GM20000 (cell line): ENCODE measurements at regions not wholly inside any gene's neighbourhood (a gene's known extent, or its start where the extent isn't known, plus 50 kb on each side); places are given as distances from the start of the nearest gene placed in this dataset.

Source experiments
- DNase-seq: peaks from one replicate; pipeline ENCODE4 v3.0.0; 2012; ENCODE audit warnings: low spot score
- TF ChIP-seq, protein P1 (sequence below): IDR thresholded peaks from 2 replicates; pipeline ENCODE4 v1.5.1; 2012; ENCODE audit warnings: mild to moderate bottlenecking, control low read depth; ENCODE audit errors: extremely low read depth, missing control alignments

DNA sequence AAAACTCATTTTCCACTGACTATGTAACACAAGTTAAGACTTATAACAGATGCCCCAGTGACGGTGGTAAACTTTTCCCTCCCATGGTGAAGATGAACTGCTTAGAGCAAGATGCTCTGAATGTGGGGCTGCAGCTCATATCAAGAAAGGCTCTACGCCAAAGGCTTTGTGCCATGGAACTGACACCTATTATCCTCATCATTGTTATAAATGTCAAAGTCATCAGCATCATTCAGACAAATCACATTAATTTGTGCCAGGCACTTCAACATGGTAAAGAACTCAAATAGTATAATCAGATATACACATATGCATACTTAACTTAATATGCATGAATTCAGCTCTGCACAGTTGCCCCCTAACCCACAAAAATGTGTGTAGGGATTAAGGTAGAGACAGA, 305.9 kb upstream of the ATP10B start:
- DNase-seq: no peak
- TF ChIP-seq, protein P1, sequence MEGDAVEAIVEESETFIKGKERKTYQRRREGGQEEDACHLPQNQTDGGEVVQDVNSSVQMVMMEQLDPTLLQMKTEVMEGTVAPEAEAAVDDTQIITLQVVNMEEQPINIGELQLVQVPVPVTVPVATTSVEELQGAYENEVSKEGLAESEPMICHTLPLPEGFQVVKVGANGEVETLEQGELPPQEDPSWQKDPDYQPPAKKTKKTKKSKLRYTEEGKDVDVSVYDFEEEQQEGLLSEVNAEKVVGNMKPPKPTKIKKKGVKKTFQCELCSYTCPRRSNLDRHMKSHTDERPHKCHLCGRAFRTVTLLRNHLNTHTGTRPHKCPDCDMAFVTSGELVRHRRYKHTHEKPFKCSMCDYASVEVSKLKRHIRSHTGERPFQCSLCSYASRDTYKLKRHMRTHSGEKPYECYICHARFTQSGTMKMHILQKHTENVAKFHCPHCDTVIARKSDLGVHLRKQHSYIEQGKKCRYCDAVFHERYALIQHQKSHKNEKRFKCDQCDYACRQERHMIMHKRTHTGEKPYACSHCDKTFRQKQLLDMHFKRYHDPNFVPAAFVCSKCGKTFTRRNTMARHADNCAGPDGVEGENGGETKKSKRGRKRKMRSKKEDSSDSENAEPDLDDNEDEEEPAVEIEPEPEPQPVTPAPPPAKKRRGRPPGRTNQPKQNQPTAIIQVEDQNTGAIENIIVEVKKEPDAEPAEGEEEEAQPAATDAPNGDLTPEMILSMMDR: no peak

DNA sequence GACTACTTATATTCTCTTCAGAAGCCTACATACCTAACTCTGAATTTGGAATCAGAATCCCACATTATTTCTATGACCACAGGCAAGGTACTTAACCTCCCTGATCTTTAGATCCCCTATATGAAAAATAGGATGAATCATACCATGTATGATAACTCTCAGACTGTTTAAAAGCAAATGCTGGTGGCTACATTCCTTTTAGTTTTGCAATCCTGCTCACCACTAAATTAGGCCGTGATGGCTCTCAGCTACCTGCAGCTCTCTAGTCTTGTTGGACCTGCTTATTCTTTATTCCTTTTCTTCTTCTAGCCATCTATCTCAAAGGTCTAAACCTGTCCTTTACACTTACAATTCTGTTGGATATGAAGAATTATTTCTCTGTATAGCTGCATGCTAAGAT, 303.4 kb upstream of the ATP10B start:
- no peak for DNase-seq
- TF ChIP-seq, protein P1: no peak

DNA sequence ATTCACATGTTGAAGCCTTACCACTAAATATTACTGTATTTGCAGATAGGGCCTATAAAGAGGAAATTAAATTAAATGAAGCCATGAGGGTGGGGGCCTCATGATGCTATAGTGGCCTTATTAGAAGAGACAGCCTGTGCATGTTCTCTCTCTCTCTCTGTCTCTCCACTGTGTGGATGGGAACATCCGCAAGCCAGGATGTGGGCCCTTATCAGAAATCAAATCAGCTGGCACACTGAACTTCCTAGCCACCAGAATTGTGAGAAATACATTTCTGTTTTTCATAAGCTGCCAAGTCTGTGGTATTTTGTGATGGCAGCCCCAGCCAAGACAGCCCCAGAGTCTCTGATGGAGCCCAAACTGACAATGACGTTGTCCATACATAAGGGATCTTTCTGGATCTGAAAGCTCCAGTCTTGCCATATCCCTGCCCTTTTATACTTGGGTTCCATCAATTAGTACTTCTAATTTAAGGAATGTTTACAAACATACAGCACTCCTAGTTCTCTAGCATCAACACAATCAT, 300.5 kb upstream of the ATP10B start:
- TF ChIP-seq, protein P1: no peak

DNA sequence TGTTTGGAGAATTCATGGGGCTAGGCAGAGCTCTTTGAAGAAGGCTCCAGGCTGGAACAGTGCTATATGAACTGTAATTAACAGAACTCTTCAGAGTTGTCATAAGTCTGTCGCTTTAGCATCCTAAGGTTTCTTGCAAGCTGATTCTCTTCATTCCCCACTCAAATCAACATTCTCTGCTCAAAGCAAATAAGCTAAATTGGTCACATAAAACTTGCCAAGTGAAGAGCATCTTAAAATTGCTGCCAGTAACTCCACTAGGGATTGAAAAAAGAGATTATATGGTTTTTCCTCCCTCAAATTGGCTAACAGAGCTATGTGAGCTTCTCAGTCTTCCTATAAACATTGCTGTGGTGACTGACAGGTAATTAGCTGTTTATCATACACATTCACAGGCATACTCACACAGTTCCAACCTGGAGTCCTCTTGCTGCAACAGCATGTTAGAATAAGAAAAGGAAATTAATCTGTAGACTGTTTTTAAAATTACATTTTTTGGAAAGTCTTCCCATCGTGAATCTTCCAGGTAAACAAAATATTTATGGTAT, 298.5 kb upstream of the ATP10B start:
- DNase-seq: no peak
- TF ChIP-seq, protein P1: no peak

More for the DNA sequence above, 300.5 kb upstream of the ATP10B start:
- DNase-seq: no peak

DNA sequence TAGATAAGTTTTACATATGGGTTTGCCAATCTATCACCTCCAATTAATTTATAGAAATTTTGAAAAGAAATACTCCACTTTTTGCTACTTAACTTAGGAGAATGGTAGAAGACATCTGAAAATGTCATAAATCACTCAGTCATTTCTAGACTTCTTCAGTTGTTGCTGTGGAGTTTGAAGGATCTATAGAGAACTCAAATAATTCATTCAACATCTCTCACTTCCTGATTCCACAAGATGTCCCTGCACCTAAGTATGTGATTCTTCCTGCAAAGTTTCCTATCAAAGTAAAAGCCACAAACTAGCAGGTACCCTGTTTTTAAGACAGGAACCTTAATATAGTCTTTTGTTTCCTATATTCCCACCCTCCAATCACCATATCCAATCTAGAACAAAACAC, 297.1 kb upstream of the ATP10B start:
- TF ChIP-seq, protein P1: no peak
- no peak for DNase-seq

DNA sequence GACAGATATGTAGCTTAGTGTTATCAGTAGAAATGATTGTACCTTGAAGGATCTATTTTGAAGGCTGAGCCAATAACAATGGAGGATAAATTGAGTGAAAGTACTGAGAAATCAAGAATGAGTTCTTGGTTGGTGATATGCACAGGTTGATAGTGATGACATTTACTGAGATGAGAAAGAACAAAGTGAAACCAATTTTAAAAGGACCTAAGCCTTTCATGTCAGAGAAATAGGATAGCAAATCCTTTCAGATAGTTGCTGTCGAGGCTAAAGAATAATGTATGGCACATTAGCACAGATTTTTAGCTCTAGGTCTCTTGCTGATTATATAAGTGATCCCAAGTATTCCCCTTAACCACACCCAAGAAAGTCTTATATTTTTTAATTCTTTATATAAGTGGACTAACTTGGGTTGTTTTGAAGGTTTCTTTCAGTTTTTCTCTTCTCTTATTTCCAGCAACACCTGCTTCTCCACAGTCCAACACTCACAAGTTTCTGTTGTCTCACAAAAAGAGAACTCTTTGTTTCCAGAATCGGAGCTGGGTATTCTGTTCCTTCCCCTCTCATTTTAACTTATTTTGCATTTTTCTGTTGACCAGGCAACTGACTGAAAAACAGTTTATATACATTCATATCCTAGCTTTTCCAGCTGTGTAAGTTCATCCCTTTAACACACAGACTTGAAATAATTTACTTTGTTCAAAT, 286.9 kb upstream of the ATP10B start:
- TF ChIP-seq, protein P1: no peak
- no peak for DNase-seq

DNA sequence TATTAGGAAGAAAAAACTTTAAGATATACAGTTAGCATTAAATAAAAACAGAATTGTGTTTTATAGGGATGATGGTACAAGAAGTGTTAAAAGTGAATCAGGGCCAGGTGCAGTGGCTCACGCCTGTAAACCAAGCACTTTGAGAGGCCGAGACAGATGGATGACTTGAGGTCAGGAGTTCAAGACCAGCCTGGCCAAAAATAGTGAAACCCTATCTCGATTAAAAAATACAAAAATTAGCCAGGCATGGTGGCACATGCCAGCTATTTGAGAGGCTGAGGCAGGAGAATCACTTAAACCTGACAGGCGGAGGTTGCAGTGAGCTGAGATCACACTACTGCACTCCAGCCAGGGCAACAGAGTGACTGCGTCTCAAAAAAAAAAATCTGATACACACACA, 282.9 kb upstream of the ATP10B start:
- TF ChIP-seq, protein P1: no peak
- DNase-seq: no peak
